ENCODE measurements at regions not wholly inside any gene's neighbourhood (a gene's known extent, or its start where the extent isn't known, plus 50 kb on each side); places are given as distances from the start of the nearest gene placed in this dataset.
"Not testable (repeated sequence)": the region's sequence is repeated elsewhere in the genome, so short reads cannot be mapped to it uniquely, and the experiment has no call there.

DNA sequence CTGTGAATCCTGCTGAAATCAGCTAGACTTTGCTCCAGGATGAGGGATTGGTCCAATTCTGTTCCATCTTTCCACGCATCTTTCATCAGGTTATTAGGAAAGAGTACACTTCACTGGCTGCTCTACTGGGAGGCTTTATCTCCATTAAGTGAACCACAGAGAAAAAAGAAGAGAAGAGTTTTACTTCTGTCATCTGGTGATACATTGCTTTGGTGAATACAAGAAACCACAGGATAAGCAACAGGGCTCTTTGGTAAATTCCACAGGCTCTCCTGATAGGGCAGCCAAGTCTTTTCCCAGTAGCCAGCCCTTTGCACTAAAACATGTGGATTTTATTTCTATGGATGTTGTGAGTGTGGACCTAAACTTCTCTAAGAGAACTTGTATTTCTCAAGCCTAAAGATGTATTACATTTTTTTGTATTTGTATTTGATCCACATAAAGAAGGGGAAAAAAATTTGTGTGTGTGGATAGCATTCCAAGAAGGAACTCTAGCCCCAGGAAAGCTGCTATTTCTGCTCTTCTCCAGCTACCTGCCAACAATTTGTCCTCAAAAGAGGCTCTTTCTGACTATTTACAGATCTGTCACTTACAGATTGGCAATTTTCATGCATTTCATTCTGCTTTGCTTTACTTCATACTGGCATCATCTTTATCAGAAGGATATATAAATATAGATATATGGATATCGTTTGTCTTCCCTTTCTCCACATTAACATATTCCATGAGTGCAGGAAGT is 1117.6 kb upstream of the TMEM132C start:
- H3K4me1 ChIP-seq (ENCODE audit: control insufficient read depth, insufficient read depth, low read length, poor library complexity, severe bottlenecking) = no peaks in the 10 kb centered on the region
- H3K36me3 ChIP-seq (ENCODE audit: control insufficient read depth, insufficient read depth, low read length) = no peaks in the 10 kb centered on the region
- H3K27ac ChIP-seq (ENCODE audit: insufficient read depth, low read length, poor library complexity, severe bottlenecking) = no peak overlapping the region
- no peak overlapping the region for H3K4me3 ChIP-seq (ENCODE audit: insufficient read depth, low read depth, low read length, poor library complexity, severe bottlenecking)
- no peaks in the 10 kb centered on the region for H3K9me3 ChIP-seq (ENCODE audit: control insufficient read depth, low read length)
- no peaks in the 10 kb centered on the region for H3K27me3 ChIP-seq (replicated peaks; ENCODE audit: control insufficient read depth, insufficient read depth, low read length, poor library complexity, severe bottlenecking)
- no peak for DNase-seq

DNA sequence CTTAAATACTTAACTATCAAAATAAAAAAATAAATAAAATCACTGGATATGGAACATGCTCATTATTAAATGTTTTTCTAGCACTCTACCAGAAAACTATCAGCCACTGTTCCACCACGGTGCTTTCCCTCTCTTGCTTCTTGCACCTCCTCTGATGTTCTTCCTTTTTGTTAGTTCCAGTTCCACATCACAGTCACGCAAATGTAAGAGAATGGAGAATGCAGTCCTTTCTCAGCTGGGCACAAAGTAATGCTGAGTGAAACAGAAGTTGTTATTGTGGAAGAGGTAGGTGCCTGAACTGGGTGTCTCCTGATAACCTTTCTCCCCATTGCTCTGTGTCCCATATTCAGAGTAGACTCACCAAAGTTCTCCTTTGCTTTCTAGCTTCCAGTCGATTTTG is 1116.9 kb upstream of the TMEM132C start:
- no peaks in the 10 kb centered on the region for H3K4me1 ChIP-seq (ENCODE audit: control insufficient read depth, insufficient read depth, low read length, poor library complexity, severe bottlenecking)
- H3K4me3 ChIP-seq (ENCODE audit: insufficient read depth, low read depth, low read length, poor library complexity, severe bottlenecking) = no peak overlapping the region
- no peaks in the 10 kb centered on the region for H3K9me3 ChIP-seq (ENCODE audit: control insufficient read depth, low read length)
- H3K27me3 ChIP-seq (replicated peaks; ENCODE audit: control insufficient read depth, insufficient read depth, low read length, poor library complexity, severe bottlenecking) = no peaks in the 10 kb centered on the region
- H3K36me3 ChIP-seq (ENCODE audit: control insufficient read depth, insufficient read depth, low read length) = no peaks in the 10 kb centered on the region
- no peak for DNase-seq
- no peak overlapping the region for H3K27ac ChIP-seq (ENCODE audit: insufficient read depth, low read length, poor library complexity, severe bottlenecking)

DNA sequence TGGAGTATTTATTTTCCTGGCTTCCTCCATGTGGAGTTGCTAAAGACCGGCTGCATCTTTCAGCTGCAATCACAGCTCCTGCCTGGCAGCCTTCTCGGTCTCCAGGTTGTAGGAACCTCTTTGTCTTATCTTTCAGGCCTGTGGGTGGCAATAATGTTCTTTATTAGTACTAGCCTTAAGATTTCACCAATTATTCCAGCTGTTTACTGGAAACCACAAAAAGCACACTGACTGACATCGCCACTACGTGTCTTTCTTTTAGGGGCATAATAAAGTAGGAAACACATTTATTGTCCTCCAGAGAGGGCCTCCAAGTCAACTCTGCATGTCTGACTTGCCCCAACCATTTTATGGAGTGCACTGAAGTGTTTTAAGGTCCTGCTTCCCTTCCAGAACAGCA is 1116.5 kb upstream of the TMEM132C start:
- Histone ChIP-seq H3K9me3 (ENCODE audit: control insufficient read depth, low read length) (no peaks in the 10 kb centered on the region), H3K27ac (ENCODE audit: insufficient read depth, low read length, poor library complexity, severe bottlenecking) (no peak overlapping the region), H3K4me3 (ENCODE audit: insufficient read depth, low read depth, low read length, poor library complexity, severe bottlenecking) (no peak overlapping the region), H3K36me3 (ENCODE audit: control insufficient read depth, insufficient read depth, low read length) (no peaks in the 10 kb centered on the region), H3K4me1 (ENCODE audit: control insufficient read depth, insufficient read depth, low read length, poor library complexity, severe bottlenecking) (no peaks in the 10 kb centered on the region), H3K27me3 (replicated peaks; ENCODE audit: control insufficient read depth, insufficient read depth, low read length, poor library complexity, severe bottlenecking) (no peaks in the 10 kb centered on the region)
- DNase-seq = no peak

DNA sequence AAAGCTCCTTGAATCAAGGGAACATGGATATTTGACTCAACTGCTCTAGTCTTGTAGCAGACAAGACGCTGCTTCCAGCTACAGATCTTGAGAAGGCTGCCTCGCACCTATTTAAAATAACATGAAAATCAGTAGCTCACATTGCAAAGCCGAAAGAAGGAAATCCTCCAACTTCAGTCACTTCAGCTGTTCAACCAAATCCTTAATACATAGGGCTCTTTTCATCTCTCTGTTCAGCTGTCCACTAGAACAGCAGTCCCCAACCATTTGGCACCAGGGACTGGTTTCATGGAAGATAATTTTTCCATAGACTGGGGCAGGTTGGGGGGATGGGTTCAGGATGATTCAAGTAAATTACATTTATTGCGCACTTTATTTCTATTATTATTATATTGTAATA is 1116.0 kb upstream of the TMEM132C start:
- Histone ChIP-seq H3K9me3 (ENCODE audit: control insufficient read depth, low read length) (no peaks in the 10 kb centered on the region), H3K36me3 (ENCODE audit: control insufficient read depth, insufficient read depth, low read length) (no peaks in the 10 kb centered on the region), H3K27ac (ENCODE audit: insufficient read depth, low read length, poor library complexity, severe bottlenecking) (no peak overlapping the region), H3K4me1 (ENCODE audit: control insufficient read depth, insufficient read depth, low read length, poor library complexity, severe bottlenecking) (no peaks in the 10 kb centered on the region), H3K4me3 (ENCODE audit: insufficient read depth, low read depth, low read length, poor library complexity, severe bottlenecking) (no peak overlapping the region), H3K27me3 (replicated peaks; ENCODE audit: control insufficient read depth, insufficient read depth, low read length, poor library complexity, severe bottlenecking) (no peaks in the 10 kb centered on the region)
- DNase-seq = no peak

- H3K4me3 ChIP-seq (ENCODE audit: insufficient read depth, low read depth, low read length, poor library complexity, severe bottlenecking) = no peak overlapping the region
- H3K27ac ChIP-seq (ENCODE audit: insufficient read depth, low read length, poor library complexity, severe bottlenecking) = no peak overlapping the region
- no peaks in the 10 kb centered on the region for H3K9me3 ChIP-seq (ENCODE audit: control insufficient read depth, low read length)
- no peaks in the 10 kb centered on the region for H3K36me3 ChIP-seq (ENCODE audit: control insufficient read depth, insufficient read depth, low read length)
- no peaks in the 10 kb centered on the region for H3K4me1 ChIP-seq (ENCODE audit: control insufficient read depth, insufficient read depth, low read length, poor library complexity, severe bottlenecking)
- no peak for DNase-seq
- no peaks in the 10 kb centered on the region for H3K27me3 ChIP-seq (replicated peaks; ENCODE audit: control insufficient read depth, insufficient read depth, low read length, poor library complexity, severe bottlenecking)
Measured at GRCh38 chr12:127153996-127154395, 1113.0 kb upstream of the TMEM132C start.

GRCh38 chr12:127154830-127155229 is 1112.1 kb upstream of the TMEM132C start:
- not testable (repeated sequence) for H3K9me3 ChIP-seq (ENCODE audit: control insufficient read depth, low read length); DNase-seq; H3K36me3 ChIP-seq (ENCODE audit: control insufficient read depth, insufficient read depth, low read length); H3K27me3 ChIP-seq (replicated peaks; ENCODE audit: control insufficient read depth, insufficient read depth, low read length, poor library complexity, severe bottlenecking); H3K4me1 ChIP-seq (ENCODE audit: control insufficient read depth, insufficient read depth, low read length, poor library complexity, severe bottlenecking); H3K27ac ChIP-seq (ENCODE audit: insufficient read depth, low read length, poor library complexity, severe bottlenecking); H3K4me3 ChIP-seq (ENCODE audit: insufficient read depth, low read depth, low read length, poor library complexity, severe bottlenecking)

DNA sequence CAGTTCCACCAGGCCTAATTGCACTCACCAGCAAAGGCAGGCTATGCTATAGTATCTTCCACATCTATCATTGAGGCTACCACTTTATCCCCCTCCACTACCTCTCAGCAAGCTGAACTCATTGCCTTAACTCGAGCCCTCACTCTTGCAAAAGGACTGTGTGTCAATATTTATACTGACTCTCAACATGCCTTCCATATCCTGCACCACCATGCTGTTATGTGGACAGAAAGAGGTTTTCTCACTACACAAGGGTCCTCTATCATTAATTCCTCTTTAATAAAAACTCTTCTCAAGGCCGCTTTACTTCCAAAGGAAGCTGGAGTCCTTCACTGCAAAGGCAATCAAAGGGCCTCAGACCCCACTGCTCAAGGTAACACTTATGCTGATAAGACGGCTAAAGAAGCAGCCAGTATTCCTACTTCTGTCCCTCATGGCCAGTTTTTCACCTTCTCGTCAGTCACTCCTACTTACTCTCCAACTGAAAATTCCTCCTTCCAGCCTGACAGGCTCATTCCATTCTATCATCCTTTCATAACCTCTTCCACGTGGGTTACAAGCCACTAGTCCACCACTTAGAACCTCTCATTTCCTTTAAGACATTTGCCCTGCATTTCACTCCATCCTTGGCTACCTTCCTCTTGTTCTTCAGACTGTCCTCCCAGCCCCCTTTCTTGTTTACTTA is 1110.9 kb upstream of the TMEM132C start:
- not testable (repeated sequence) for H3K9me3 ChIP-seq (ENCODE audit: control insufficient read depth, low read length); H3K27ac ChIP-seq (ENCODE audit: insufficient read depth, low read length, poor library complexity, severe bottlenecking); H3K27me3 ChIP-seq (replicated peaks; ENCODE audit: control insufficient read depth, insufficient read depth, low read length, poor library complexity, severe bottlenecking); H3K36me3 ChIP-seq (ENCODE audit: control insufficient read depth, insufficient read depth, low read length); DNase-seq; H3K4me1 ChIP-seq (ENCODE audit: control insufficient read depth, insufficient read depth, low read length, poor library complexity, severe bottlenecking); H3K4me3 ChIP-seq (ENCODE audit: insufficient read depth, low read depth, low read length, poor library complexity, severe bottlenecking)

- not testable (repeated sequence) for H3K36me3 ChIP-seq (ENCODE audit: control insufficient read depth, insufficient read depth, low read length); H3K27me3 ChIP-seq (replicated peaks; ENCODE audit: control insufficient read depth, insufficient read depth, low read length, poor library complexity, severe bottlenecking); DNase-seq; H3K9me3 ChIP-seq (ENCODE audit: control insufficient read depth, low read length); H3K4me1 ChIP-seq (ENCODE audit: control insufficient read depth, insufficient read depth, low read length, poor library complexity, severe bottlenecking); H3K27ac ChIP-seq (ENCODE audit: insufficient read depth, low read length, poor library complexity, severe bottlenecking); H3K4me3 ChIP-seq (ENCODE audit: insufficient read depth, low read depth, low read length, poor library complexity, severe bottlenecking)
Measured at GRCh38 chr12:127157501-127158366, 1109.2 kb upstream of the TMEM132C start.

GRCh38 chr12:127158385-127159061 is 1108.4 kb upstream of the TMEM132C start:
- H3K27me3 ChIP-seq (replicated peaks; ENCODE audit: control insufficient read depth, insufficient read depth, low read length, poor library complexity, severe bottlenecking) = no peaks in the 10 kb centered on the region
- H3K36me3 ChIP-seq (ENCODE audit: control insufficient read depth, insufficient read depth, low read length) = no peaks in the 10 kb centered on the region
- no peak for DNase-seq
- H3K27ac ChIP-seq (ENCODE audit: insufficient read depth, low read length, poor library complexity, severe bottlenecking) = no peak overlapping the region
- no peaks in the 10 kb centered on the region for H3K9me3 ChIP-seq (ENCODE audit: control insufficient read depth, low read length)
- no peak overlapping the region for H3K4me3 ChIP-seq (ENCODE audit: insufficient read depth, low read depth, low read length, poor library complexity, severe bottlenecking)
- peaks cover 8% of the 10 kb centered on the region for H3K4me1 ChIP-seq (ENCODE audit: control insufficient read depth, insufficient read depth, low read length, poor library complexity, severe bottlenecking)

Measured in effector memory CD4-positive, alpha-beta T cell (primary cell).